ENCODE measurements at regions not wholly inside any gene's neighbourhood (a gene's known extent, or its start where the extent isn't known, plus 50 kb on each side); places are given as distances from the start of the nearest gene placed in this dataset.

DNA sequence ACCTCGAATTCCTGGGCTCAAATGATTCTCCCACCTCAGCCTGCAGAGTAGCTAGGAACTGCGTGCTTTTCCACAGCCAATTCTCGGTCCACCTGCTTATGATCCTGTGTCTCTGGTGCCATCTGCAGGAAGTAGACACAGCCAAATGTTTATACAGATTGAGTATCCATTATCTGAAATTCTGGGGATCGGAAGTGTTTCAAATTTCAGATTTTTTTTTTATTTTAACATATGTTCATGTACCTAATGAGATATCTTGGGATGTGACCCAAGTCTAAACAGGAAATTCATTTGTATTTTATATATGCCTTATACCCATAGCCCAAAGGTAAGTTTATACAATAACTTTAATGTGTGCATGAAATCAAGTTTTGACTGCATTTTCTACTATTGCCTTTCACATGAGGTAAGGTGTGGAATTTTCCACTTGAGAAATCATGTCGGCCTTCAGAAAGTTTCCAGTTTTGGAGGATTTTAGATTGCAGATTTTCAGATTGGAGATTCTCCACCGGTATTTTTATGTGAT lies 89.5 kb downstream of the ESM1 start:
- Histone ChIP-seq H3K27ac (ENCODE audit: low read length) (no peak overlapping the region), H3K36me3 (ENCODE audit: low read depth, low read length) (no peaks in the 10 kb centered on the region), H2AFZ (ENCODE audit: low read length) (0 out of 2 replicates have a peak overlapping the region, but pooled peaks have one; percentile 48), H3F3A (ENCODE audit: low read length, unreplicated experiment) (no peaks in the 10 kb centered on the region), H3K79me2 (ENCODE audit: low read length) (no peaks in the 10 kb centered on the region), H3K4me1 (ENCODE audit: insufficient read depth, low read length) (no peaks in the 10 kb centered on the region), H3K9ac (ENCODE audit: low read length) (no peak overlapping the region), H3K4me3 (ENCODE audit: low read length) (no peak overlapping the region), H3K27me3 (ENCODE audit: low read length) (no peaks in the 10 kb centered on the region), H3K9me3 (ENCODE audit: low read length) (no peaks in the 10 kb centered on the region), H3K4me2 (ENCODE audit: low read length) (peak overlapping the region; percentile 46), H3K9me2 (replicated peaks; ENCODE audit: low read length) (no peaks in the 10 kb centered on the region), H4K20me1 (ENCODE audit: low read length) (no peaks in the 10 kb centered on the region)
- intact Hi-C loops (cut with micrococcal nuclease) = loop anchor here (1.0 kb wide), 1 partner anchor 379 kb away; the partner anchor contains the start of gene SNX18
- POLR2A ChIA-PET (ENCODE audit: unreplicated experiment) = interaction anchor here (0.6 kb wide), 1 partner anchor 348 kb away, joined by 3 read pairs; no protein-coding TSS in a partner anchor
- TF ChIP-seq, protein P1, sequence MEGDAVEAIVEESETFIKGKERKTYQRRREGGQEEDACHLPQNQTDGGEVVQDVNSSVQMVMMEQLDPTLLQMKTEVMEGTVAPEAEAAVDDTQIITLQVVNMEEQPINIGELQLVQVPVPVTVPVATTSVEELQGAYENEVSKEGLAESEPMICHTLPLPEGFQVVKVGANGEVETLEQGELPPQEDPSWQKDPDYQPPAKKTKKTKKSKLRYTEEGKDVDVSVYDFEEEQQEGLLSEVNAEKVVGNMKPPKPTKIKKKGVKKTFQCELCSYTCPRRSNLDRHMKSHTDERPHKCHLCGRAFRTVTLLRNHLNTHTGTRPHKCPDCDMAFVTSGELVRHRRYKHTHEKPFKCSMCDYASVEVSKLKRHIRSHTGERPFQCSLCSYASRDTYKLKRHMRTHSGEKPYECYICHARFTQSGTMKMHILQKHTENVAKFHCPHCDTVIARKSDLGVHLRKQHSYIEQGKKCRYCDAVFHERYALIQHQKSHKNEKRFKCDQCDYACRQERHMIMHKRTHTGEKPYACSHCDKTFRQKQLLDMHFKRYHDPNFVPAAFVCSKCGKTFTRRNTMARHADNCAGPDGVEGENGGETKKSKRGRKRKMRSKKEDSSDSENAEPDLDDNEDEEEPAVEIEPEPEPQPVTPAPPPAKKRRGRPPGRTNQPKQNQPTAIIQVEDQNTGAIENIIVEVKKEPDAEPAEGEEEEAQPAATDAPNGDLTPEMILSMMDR (conservative IDR thresholded peaks at IDR 0.05; ENCODE audit: low read depth, low read length) = peak; percentile 60
- no peak for TF ChIP-seq EZH2phosphoT487 (IDR thresholded peaks at IDR 0.05; ENCODE audit: borderline replicate concordance, low read length)
- TF ChIP-seq EZH2 (IDR thresholded peaks at IDR 0.05; ENCODE audit: low read length, unreplicated experiment) = no peak
- CTCF ChIA-PET = interaction anchor here (0.6 to 1.4 kb wide), 5 partner anchors 21 to 379 kb away, joined by 3 to 11 read pairs (median 4); no protein-coding TSS in a partner anchor
- no TSS peak for BruUV-seq (replicated peaks)
- peak; percentile 59 for DNase-seq
- ATAC-seq = peak; percentile 68

DNA sequence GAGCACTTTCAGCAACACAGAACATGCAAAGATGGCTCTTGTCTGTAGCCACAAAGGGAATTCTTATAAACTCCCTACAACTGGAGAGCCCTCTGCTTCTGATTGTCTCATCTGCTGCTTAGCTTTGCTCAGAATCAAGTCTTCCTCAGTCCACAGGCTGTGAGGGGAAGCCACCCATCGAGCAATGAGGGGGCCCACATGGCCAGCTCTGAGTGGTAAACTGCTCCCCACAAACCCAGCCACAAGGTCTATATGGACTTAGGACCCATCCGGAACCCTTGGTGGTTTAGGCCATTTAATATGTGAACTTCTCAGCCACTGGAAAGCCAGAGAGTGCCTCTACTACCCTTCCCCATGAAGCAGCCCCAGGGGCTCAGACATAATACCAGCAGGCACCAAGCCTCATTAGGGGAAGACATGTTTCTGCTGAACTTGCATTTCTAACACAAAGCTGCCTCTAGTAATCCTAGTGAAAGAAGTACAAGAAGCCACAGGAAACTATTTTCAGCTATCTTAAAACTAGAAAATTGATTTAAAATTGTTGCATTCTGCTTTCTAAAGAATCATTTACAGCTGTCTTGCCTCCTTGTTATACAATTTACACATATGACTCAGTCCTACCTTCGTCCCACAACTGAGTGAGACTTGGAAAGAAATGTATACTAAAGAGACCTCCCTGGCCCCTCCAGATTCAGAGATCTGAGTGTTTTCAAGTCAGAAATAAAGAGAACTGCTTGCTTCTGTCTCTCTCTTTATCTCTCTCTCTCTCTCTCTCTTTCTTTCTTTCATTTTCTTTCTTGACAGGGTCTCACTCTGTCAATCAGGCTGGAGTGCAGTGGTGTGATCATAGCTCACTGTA lies 90.2 kb downstream of the ESM1 start:
- intact Hi-C loops (cut with micrococcal nuclease) = loop anchor here (1.0 kb wide), 1 partner anchor 378 kb away; the partner anchor contains the start of gene SNX18
- H3K4me3 ChIP-seq (ENCODE audit: low read length) = no peak overlapping the region
- 0 out of 2 replicates have a peak overlapping the region, but pooled peaks have one; percentile 48 for H2AFZ ChIP-seq (ENCODE audit: low read length)
- no peaks in the 10 kb centered on the region for H3K4me1 ChIP-seq (ENCODE audit: insufficient read depth, low read length)
- H3K27ac ChIP-seq (ENCODE audit: low read length) = no peak overlapping the region
- no peaks in the 10 kb centered on the region for H3F3A ChIP-seq (ENCODE audit: low read length, unreplicated experiment)
- peak; percentile 13; the same call in 1 of the 2 replicates for ATAC-seq
- no peaks in the 10 kb centered on the region for H3K36me3 ChIP-seq (ENCODE audit: low read depth, low read length)
- DNase-seq = no peak
- no peaks in the 10 kb centered on the region for H3K27me3 ChIP-seq (ENCODE audit: low read length)
- peak overlapping the region; percentile 46 for H3K4me2 ChIP-seq (ENCODE audit: low read length)
- H3K9me3 ChIP-seq (ENCODE audit: low read length) = no peaks in the 10 kb centered on the region
- no peaks in the 10 kb centered on the region for H4K20me1 ChIP-seq (ENCODE audit: low read length)
- TF ChIP-seq EZH2 (IDR thresholded peaks at IDR 0.05; ENCODE audit: low read length, unreplicated experiment) (no peak), EZH2phosphoT487 (IDR thresholded peaks at IDR 0.05; ENCODE audit: borderline replicate concordance, low read length) (no peak)
- TF ChIP-seq, protein P1 (conservative IDR thresholded peaks at IDR 0.05; ENCODE audit: low read depth, low read length) = no peak
- BruUV-seq (replicated peaks) = no TSS peak
- CTCF ChIA-PET = interaction anchor here (0.6 to 1.4 kb wide), 5 partner anchors 21 to 378 kb away, joined by 3 to 11 read pairs (median 4); no protein-coding TSS in a partner anchor
- POLR2A ChIA-PET (ENCODE audit: unreplicated experiment) = interaction anchor here (0.6 kb wide), 1 partner anchor 347 kb away, joined by 3 read pairs; no protein-coding TSS in a partner anchor
- no peaks in the 10 kb centered on the region for H3K79me2 ChIP-seq (ENCODE audit: low read length)
- H3K9ac ChIP-seq (ENCODE audit: low read length) = no peak overlapping the region
- no peaks in the 10 kb centered on the region for H3K9me2 ChIP-seq (replicated peaks; ENCODE audit: low read length)
